Breast epithelium (tissue), 3 donors: ENCODE measurements at regions not wholly inside any gene's neighbourhood (a gene's known extent, or its start where the extent isn't known, plus 50 kb on each side); places are given as distances from the start of the nearest gene placed in this dataset.

Experiments
- POLR2A ChIP-seq: fragments of 450-650 bp; IDR thresholded peaks from one replicate; pipeline ENCODE4 v1.6.1; 2016; ENCODE audit warnings: antibody characterized with exemption, mild to moderate bottlenecking, moderate library complexity
- POLR2AphosphoS5 ChIP-seq, 3 donors: sonication (generic); formaldehyde crosslinking; IDR thresholded peaks; one replicate each; pipeline ENCODE4 v1.6.1; 2017; ENCODE audit warnings: antibody characterized with exemption in 3 of 3

- no peak for TF ChIP-seq POLR2A
- TF ChIP-seq POLR2AphosphoS5 (IDR thresholded peaks at IDR 0.05), result no peak
Measured at GRCh38 chr1:187854457-187854856, 1025.7 kb downstream of the PLA2G4A start.
